ENCODE measurements at regions not wholly inside any gene's neighbourhood (a gene's known extent, or its start where the extent isn't known, plus 50 kb on each side); places are given as distances from the start of the nearest gene placed in this dataset.

DNA sequence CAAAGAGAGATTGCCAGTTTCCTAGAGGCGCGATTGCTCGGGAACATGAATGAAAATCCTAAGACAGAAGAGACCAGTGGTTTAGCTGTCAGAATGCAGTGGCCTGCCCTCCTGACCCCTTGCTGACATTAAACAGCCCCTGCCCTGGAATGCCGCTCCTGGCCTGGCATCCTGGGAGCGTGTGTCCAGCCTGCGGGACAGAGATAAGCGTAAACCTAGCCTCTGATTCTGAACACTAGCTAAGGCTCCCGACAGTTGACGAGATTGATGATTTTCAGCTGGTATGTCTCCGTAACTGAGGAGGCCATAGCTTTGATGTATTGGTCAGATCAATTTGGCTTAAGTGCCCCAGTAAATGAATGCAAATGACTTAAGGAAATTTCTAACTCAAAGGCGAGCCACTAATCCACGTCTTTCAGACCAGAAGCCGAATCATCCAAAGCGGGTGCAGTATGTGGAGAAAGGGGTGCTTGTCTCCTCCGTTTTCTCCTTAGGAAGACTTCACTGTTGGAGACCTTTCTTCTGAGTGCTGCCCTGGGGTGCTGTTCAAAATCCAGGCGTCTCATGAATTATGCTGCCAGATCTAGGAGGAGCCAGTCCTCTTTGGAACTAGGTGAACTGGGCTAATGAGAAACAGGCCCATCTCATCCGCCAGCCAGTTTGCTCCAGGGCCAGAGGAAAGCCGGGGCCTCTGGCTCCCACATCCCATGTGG, 142.5 kb upstream of the L3MBTL4 start:
- no peak for TF ChIP-seq JUND (IDR thresholded peaks at IDR 0.05)
- TF ChIP-seq CTCF (IDR thresholded peaks at IDR 0.05; ENCODE audit: low read depth, low read length, missing input control) = no peak
- TF ChIP-seq, protein P1, sequence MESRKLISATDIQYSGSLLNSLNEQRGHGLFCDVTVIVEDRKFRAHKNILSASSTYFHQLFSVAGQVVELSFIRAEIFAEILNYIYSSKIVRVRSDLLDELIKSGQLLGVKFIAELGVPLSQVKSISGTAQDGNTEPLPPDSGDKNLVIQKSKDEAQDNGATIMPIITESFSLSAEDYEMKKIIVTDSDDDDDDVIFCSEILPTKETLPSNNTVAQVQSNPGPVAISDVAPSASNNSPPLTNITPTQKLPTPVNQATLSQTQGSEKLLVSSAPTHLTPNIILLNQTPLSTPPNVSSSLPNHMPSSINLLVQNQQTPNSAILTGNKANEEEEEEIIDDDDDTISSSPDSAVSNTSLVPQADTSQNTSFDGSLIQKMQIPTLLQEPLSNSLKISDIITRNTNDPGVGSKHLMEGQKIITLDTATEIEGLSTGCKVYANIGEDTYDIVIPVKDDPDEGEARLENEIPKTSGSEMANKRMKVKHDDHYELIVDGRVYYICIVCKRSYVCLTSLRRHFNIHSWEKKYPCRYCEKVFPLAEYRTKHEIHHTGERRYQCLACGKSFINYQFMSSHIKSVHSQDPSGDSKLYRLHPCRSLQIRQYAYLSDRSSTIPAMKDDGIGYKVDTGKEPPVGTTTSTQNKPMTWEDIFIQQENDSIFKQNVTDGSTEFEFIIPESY (IDR thresholded peaks at IDR 0.05) = no peak
- no peak for TF ChIP-seq HNF4A (conservative IDR thresholded peaks at IDR 0.05)
- no peak for TF ChIP-seq RAD21 (IDR thresholded peaks at IDR 0.05)
- TF ChIP-seq REST (IDR thresholded peaks at IDR 0.05) = no peak
- TF ChIP-seq EGR1 (IDR thresholded peaks at IDR 0.05; ENCODE audit: low read depth in 2 of 2) = no peak
- no peak for TF ChIP-seq GABPA (IDR thresholded peaks at IDR 0.05 in 1 of 2, conservative IDR thresholded peaks at IDR 0.05 in 1 of 2)
- TF ChIP-seq, protein P2, sequence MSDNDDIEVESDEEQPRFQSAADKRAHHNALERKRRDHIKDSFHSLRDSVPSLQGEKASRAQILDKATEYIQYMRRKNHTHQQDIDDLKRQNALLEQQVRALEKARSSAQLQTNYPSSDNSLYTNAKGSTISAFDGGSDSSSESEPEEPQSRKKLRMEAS (IDR thresholded peaks at IDR 0.05) = no peak
- no peak for TF ChIP-seq SP1 (IDR thresholded peaks at IDR 0.05)
- TF ChIP-seq HNF4G (IDR thresholded peaks at IDR 0.05) = no peak
- TF ChIP-seq, protein P3, sequence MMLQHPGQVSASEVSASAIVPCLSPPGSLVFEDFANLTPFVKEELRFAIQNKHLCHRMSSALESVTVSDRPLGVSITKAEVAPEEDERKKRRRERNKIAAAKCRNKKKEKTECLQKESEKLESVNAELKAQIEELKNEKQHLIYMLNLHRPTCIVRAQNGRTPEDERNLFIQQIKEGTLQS (IDR thresholded peaks at IDR 0.05) = no peak
- no peak for TF ChIP-seq YY1 (IDR thresholded peaks at IDR 0.05)
- TF ChIP-seq TAF1 (conservative IDR thresholded peaks at IDR 0.05) = no peak
- no peak for TF ChIP-seq NR2F2 (IDR thresholded peaks at IDR 0.05)
- TF ChIP-seq FOXA2 (IDR thresholded peaks at IDR 0.05) = no peak
- no peak for TF ChIP-seq RXRA (IDR thresholded peaks at IDR 0.05)
- no peak for TF ChIP-seq FOXA1 (IDR thresholded peaks at IDR 0.05)
- H3K36me3 ChIP-seq (ENCODE audit: control insufficient read depth in 4 of 4, insufficient read depth in 3 of 4, low read depth in 1 of 4, low read length in 3 of 4) = no peaks in the 10 kb centered on the region
- no peaks in the 10 kb centered on the region for H3K9me3 ChIP-seq (ENCODE audit: control insufficient read depth in 4 of 4, low read length in 3 of 4)
- no peak overlapping the region for H3K4me3 ChIP-seq (ENCODE audit: low read depth in 1 of 3, low read length in 3 of 3)
- H3K27me3 ChIP-seq (ENCODE audit: control insufficient read depth in 4 of 4, insufficient read depth in 4 of 4, low read length in 3 of 4) = peaks cover 0 to 8% (median 0%) of the 10 kb centered on the region in 4 donors
- no peak for DNase-seq (ENCODE audit: low spot score)
- H3K4me1 ChIP-seq (ENCODE audit: control insufficient read depth in 4 of 4, insufficient read depth in 4 of 4, low read length in 3 of 4) = no peaks in the 10 kb centered on the region
- H3K9ac ChIP-seq (ENCODE audit: low read depth in 1 of 2, low read length in 2 of 2) = no peak overlapping the region
- 74% methylated on average over 18 of the region's 18 CpGs for WGBS
- no peak overlapping the region for H3K27ac ChIP-seq (ENCODE audit: low read depth in 1 of 2, low read length in 2 of 2)
